Suprapubic skin (tissue), 3 donors: ENCODE measurements at regions not wholly inside any gene's neighbourhood (a gene's known extent, or its start where the extent isn't known, plus 50 kb on each side); places are given as distances from the start of the nearest gene placed in this dataset.

ENCODE experiments used
- EP300 ChIP-seq: sonication (generic); formaldehyde crosslinking; IDR thresholded peaks from one replicate; pipeline ENCODE4 v1.6.1; 2017; ENCODE audit warnings: antibody characterized with exemption
- POLR2A ChIP-seq, 2 donors: fragments of 450-650 bp; IDR thresholded peaks; one replicate each; pipeline ENCODE4 v1.6.1; 2017; ENCODE audit warnings: antibody characterized with exemption in 2 of 2, mild to moderate bottlenecking in 2 of 2, moderate library complexity in 2 of 2
- TF ChIP-seq, protein P1 (sequence below), 2 donors: fragments of 200-600 bp in 1 of 2; fragments of 450-650 bp in 1 of 2; sonication (generic) in 1 of 2; IDR thresholded peaks; one replicate each; pipeline ENCODE4 v1.5.1; 2016 to 2019; ENCODE audit warnings: antibody characterized with exemption in 2 of 2, mild to moderate bottlenecking in 1 of 2, moderate library complexity in 1 of 2

DNA sequence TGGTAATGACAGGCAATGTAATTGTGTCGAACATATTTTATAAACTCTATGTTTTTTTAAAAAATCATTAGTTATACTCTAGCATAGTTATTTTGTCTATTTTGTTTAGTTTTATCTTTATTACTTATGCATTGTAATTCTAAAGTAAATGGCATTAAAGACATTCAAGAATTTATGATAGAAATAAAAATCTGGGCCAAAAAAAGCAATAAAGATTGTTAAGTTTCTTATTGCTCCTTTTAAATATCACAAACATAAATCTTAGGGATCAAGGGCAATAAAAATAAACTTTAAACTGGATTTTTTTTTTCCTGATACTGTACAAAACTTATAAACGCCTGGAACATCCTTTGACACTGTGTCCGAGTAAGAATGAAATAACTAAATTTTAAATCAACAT, 931.5 kb upstream of the EYS start:
- TF ChIP-seq EP300 = no peak
- TF ChIP-seq, protein P1, sequence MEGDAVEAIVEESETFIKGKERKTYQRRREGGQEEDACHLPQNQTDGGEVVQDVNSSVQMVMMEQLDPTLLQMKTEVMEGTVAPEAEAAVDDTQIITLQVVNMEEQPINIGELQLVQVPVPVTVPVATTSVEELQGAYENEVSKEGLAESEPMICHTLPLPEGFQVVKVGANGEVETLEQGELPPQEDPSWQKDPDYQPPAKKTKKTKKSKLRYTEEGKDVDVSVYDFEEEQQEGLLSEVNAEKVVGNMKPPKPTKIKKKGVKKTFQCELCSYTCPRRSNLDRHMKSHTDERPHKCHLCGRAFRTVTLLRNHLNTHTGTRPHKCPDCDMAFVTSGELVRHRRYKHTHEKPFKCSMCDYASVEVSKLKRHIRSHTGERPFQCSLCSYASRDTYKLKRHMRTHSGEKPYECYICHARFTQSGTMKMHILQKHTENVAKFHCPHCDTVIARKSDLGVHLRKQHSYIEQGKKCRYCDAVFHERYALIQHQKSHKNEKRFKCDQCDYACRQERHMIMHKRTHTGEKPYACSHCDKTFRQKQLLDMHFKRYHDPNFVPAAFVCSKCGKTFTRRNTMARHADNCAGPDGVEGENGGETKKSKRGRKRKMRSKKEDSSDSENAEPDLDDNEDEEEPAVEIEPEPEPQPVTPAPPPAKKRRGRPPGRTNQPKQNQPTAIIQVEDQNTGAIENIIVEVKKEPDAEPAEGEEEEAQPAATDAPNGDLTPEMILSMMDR (IDR thresholded peaks at IDR 0.05) = no peak
- no peak for TF ChIP-seq POLR2A (IDR thresholded peaks at IDR 0.05)
